ENCODE measurements at regions not wholly inside any gene's neighbourhood (a gene's known extent, or its start where the extent isn't known, plus 50 kb on each side); places are given as distances from the start of the nearest gene placed in this dataset.

- H3K79me2 ChIP-seq (ENCODE audit: control insufficient read depth, insufficient read depth, low read length, poor library complexity), result no peaks in the 10 kb centered on the region
These were observed 107.4 kb upstream of the CREB1 start for GRCh38 chr2:207422380-207422779.

GRCh38 chr2:207423886-207424285 is 105.9 kb upstream of the CREB1 start:
- no peak overlapping the region for H3K23ac ChIP-seq (ENCODE audit: low read length)
- H2AK5ac ChIP-seq (ENCODE audit: low read length), result no peak overlapping the region
- WGBS (ENCODE audit: extremely low coverage, insufficient coverage, insufficient read length), result no CpG with 5 or more reads among the region's 3 CpGs
- H3K4ac ChIP-seq (ENCODE audit: low read depth, low read length), result no peak overlapping the region
- H2BK12ac ChIP-seq (ENCODE audit: low read length), result no peak overlapping the region
- no peak overlapping the region for H3K14ac ChIP-seq (ENCODE audit: low read length)
- no peaks in the 10 kb centered on the region for H3K79me2 ChIP-seq (ENCODE audit: control insufficient read depth, insufficient read depth, low read length, poor library complexity)
- no peak overlapping the region for H3K4me2 ChIP-seq (ENCODE audit: low read length)
- H3K9ac ChIP-seq (ENCODE audit: low read length), result no peak overlapping the region
- H4K91ac ChIP-seq (ENCODE audit: low read depth, low read length), result no peak overlapping the region
- no peak overlapping the region for H4K8ac ChIP-seq (ENCODE audit: low read depth, low read length)
- H3K27ac ChIP-seq (ENCODE audit: low read depth, low read length), result no peak overlapping the region
- H3K9me3 ChIP-seq (ENCODE audit: insufficient read depth, low read depth, low read length), result no peaks in the 10 kb centered on the region
- no peak overlapping the region for H3K18ac ChIP-seq (ENCODE audit: low read length)
- no peaks in the 10 kb centered on the region for H3K36me3 ChIP-seq (ENCODE audit: control insufficient read depth in 1 of 2, insufficient read depth in 2 of 2, low read length in 2 of 2)
- no peak overlapping the region for H2BK5ac ChIP-seq (ENCODE audit: low read depth, low read length, poor library complexity)
- H3K79me1 ChIP-seq (ENCODE audit: low read length), result no peaks in the 10 kb centered on the region
- H3K4me3 ChIP-seq (ENCODE audit: low read depth, low read length), result no peak overlapping the region
- H3K4me1 ChIP-seq (ENCODE audit: control insufficient read depth in 1 of 2, insufficient read depth in 2 of 2, low read length in 2 of 2), result no peaks in the 10 kb centered on the region
- no peak for DNase-seq
- no peak overlapping the region for H2AFZ ChIP-seq (ENCODE audit: insufficient read depth, low read length, poor library complexity)
- no peak overlapping the region for H2BK120ac ChIP-seq (ENCODE audit: insufficient read depth, low read length, poor library complexity)
- H3K27me3 ChIP-seq (ENCODE audit: insufficient read depth, low read length), result no peaks in the 10 kb centered on the region
- H4K12ac ChIP-seq (ENCODE audit: low read depth, low read length), result no peak overlapping the region

More at GRCh38 chr2:207422380-207422779, 107.4 kb upstream of the CREB1 start:
- Histone ChIP-seq H3K27me3 (ENCODE audit: insufficient read depth, low read length) (no peaks in the 10 kb centered on the region), H3K4me1 (ENCODE audit: control insufficient read depth in 1 of 2, insufficient read depth in 2 of 2, low read length in 2 of 2) (no peaks in the 10 kb centered on the region), H3K14ac (ENCODE audit: low read length) (no peak overlapping the region), H3K9ac (ENCODE audit: low read length) (no peak overlapping the region), H3K79me1 (ENCODE audit: low read length) (no peaks in the 10 kb centered on the region), H2BK120ac (ENCODE audit: insufficient read depth, low read length, poor library complexity) (no peak overlapping the region), H3K27ac (ENCODE audit: low read depth, low read length) (no peak overlapping the region), H4K91ac (ENCODE audit: low read depth, low read length) (no peak overlapping the region), H2BK5ac (ENCODE audit: low read depth, low read length, poor library complexity) (no peak overlapping the region), H3K36me3 (ENCODE audit: control insufficient read depth in 1 of 2, insufficient read depth in 2 of 2, low read length in 2 of 2) (no peaks in the 10 kb centered on the region), H3K9me3 (ENCODE audit: insufficient read depth, low read depth, low read length) (no peaks in the 10 kb centered on the region), H3K23ac (ENCODE audit: low read length) (no peak overlapping the region), H2BK12ac (ENCODE audit: low read length) (no peak overlapping the region), H3K4me2 (ENCODE audit: low read length) (no peak overlapping the region), H4K12ac (ENCODE audit: low read depth, low read length) (no peak overlapping the region), H4K8ac (ENCODE audit: low read depth, low read length) (no peak overlapping the region), H3K18ac (ENCODE audit: low read length) (no peak overlapping the region), H2AFZ (ENCODE audit: insufficient read depth, low read length, poor library complexity) (no peak overlapping the region), H2AK5ac (ENCODE audit: low read length) (no peak overlapping the region), H3K4ac (ENCODE audit: low read depth, low read length) (no peak overlapping the region), H3K4me3 (ENCODE audit: low read depth, low read length) (no peak overlapping the region)
- no CpG with 5 or more reads among the region's 3 CpGs for WGBS (ENCODE audit: extremely low coverage, insufficient coverage, insufficient read length)
- no peak for DNase-seq

- H3K27ac ChIP-seq (ENCODE audit: low read depth, low read length), result no peak overlapping the region
- H2BK5ac ChIP-seq (ENCODE audit: low read depth, low read length, poor library complexity), result no peak overlapping the region
- no peak overlapping the region for H3K18ac ChIP-seq (ENCODE audit: low read length)
- no peak overlapping the region for H3K4me3 ChIP-seq (ENCODE audit: low read depth, low read length)
- H3K14ac ChIP-seq (ENCODE audit: low read length), result no peak overlapping the region
- no peak overlapping the region for H3K9ac ChIP-seq (ENCODE audit: low read length)
- no peak overlapping the region for H3K4ac ChIP-seq (ENCODE audit: low read depth, low read length)
- H4K91ac ChIP-seq (ENCODE audit: low read depth, low read length), result no peak overlapping the region
- no peaks in the 10 kb centered on the region for H3K27me3 ChIP-seq (ENCODE audit: insufficient read depth, low read length)
- H2AFZ ChIP-seq (ENCODE audit: insufficient read depth, low read length, poor library complexity), result no peak overlapping the region
- H2BK120ac ChIP-seq (ENCODE audit: insufficient read depth, low read length, poor library complexity), result no peak overlapping the region
- H2BK12ac ChIP-seq (ENCODE audit: low read length), result no peak overlapping the region
- no peak overlapping the region for H4K12ac ChIP-seq (ENCODE audit: low read depth, low read length)
- H3K9me3 ChIP-seq (ENCODE audit: insufficient read depth, low read depth, low read length), result no peaks in the 10 kb centered on the region
- DNase-seq, result no peak
- H3K36me3 ChIP-seq (ENCODE audit: control insufficient read depth in 1 of 2, insufficient read depth in 2 of 2, low read length in 2 of 2), result no peaks in the 10 kb centered on the region
- H3K79me2 ChIP-seq (ENCODE audit: control insufficient read depth, insufficient read depth, low read length, poor library complexity), result no peaks in the 10 kb centered on the region
- WGBS (ENCODE audit: extremely low coverage, insufficient coverage, insufficient read length), result no CpG with 5 or more reads among the region's 2 CpGs
- H3K4me2 ChIP-seq (ENCODE audit: low read length), result no peak overlapping the region
- no peak overlapping the region for H4K8ac ChIP-seq (ENCODE audit: low read depth, low read length)
- no peak overlapping the region for H3K23ac ChIP-seq (ENCODE audit: low read length)
- no peak overlapping the region for H2AK5ac ChIP-seq (ENCODE audit: low read length)
- no peaks in the 10 kb centered on the region for H3K4me1 ChIP-seq (ENCODE audit: control insufficient read depth in 1 of 2, insufficient read depth in 2 of 2, low read length in 2 of 2)
- no peaks in the 10 kb centered on the region for H3K79me1 ChIP-seq (ENCODE audit: low read length)
These were observed 101.8 kb upstream of the CREB1 start for GRCh38 chr2:207427986-207428385.

GRCh38 chr2:207428573-207428972 is 101.2 kb upstream of the CREB1 start:
- Histone ChIP-seq H3K4me3 (ENCODE audit: low read depth, low read length) (no peak overlapping the region), H3K9ac (ENCODE audit: low read length) (no peak overlapping the region), H3K4ac (ENCODE audit: low read depth, low read length) (no peak overlapping the region), H3K4me1 (ENCODE audit: control insufficient read depth in 1 of 2, insufficient read depth in 2 of 2, low read length in 2 of 2) (no peaks in the 10 kb centered on the region), H4K8ac (ENCODE audit: low read depth, low read length) (no peak overlapping the region), H3K4me2 (ENCODE audit: low read length) (no peak overlapping the region), H3K36me3 (ENCODE audit: control insufficient read depth in 1 of 2, insufficient read depth in 2 of 2, low read length in 2 of 2) (no peaks in the 10 kb centered on the region), H3K79me1 (ENCODE audit: low read length) (no peaks in the 10 kb centered on the region), H4K91ac (ENCODE audit: low read depth, low read length) (no peak overlapping the region), H3K27ac (ENCODE audit: low read depth, low read length) (no peak overlapping the region), H2BK5ac (ENCODE audit: low read depth, low read length, poor library complexity) (no peak overlapping the region), H3K9me3 (ENCODE audit: insufficient read depth, low read depth, low read length) (no peaks in the 10 kb centered on the region), H3K27me3 (ENCODE audit: insufficient read depth, low read length) (no peaks in the 10 kb centered on the region), H3K18ac (ENCODE audit: low read length) (no peak overlapping the region), H3K23ac (ENCODE audit: low read length) (no peak overlapping the region), H3K14ac (ENCODE audit: low read length) (no peak overlapping the region), H2BK120ac (ENCODE audit: insufficient read depth, low read length, poor library complexity) (no peak overlapping the region), H2AFZ (ENCODE audit: insufficient read depth, low read length, poor library complexity) (no peak overlapping the region), H2BK12ac (ENCODE audit: low read length) (no peak overlapping the region), H3K79me2 (ENCODE audit: control insufficient read depth, insufficient read depth, low read length, poor library complexity) (no peaks in the 10 kb centered on the region), H4K12ac (ENCODE audit: low read depth, low read length) (no peak overlapping the region), H2AK5ac (ENCODE audit: low read length) (no peak overlapping the region)
- WGBS (ENCODE audit: extremely low coverage, insufficient coverage, insufficient read length), result no CpG with 5 or more reads among the region's 1 CpG
- no peak for DNase-seq

Measured in trophoblast cell (in vitro differentiated cells and primary cell).